ENCODE measurements at regions not wholly inside any gene's neighbourhood (a gene's known extent, or its start where the extent isn't known, plus 50 kb on each side); places are given as distances from the start of the nearest gene placed in this dataset.
"Not testable (repeated sequence)": the region's sequence is repeated elsewhere in the genome, so short reads cannot be mapped to it uniquely, and the experiment has no call there.

DNA sequence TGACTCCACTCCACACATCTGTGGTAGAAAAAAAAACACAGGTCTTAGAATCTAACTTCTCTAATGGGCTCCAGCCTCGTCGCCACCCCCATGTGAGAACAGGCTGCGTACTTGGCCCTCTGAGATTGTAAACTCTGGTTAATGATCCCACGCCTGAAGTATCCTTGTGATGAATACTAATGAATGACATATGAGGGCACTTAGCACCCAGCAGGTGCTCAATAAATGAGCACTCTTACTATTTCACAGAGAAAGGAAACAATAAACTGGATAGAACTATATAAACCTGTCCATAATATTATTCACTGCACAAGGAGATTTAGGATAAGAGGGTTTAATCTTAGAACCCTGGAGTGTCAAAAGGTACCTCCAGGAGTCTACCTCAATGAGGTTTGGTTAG lies 310.1 kb upstream of the HNRNPA3 start:
- Histone ChIP-seq H3K27ac (no peak overlapping the region), H3K27me3 (no peaks in the 10 kb centered on the region)
- TF ChIP-seq, protein P1, sequence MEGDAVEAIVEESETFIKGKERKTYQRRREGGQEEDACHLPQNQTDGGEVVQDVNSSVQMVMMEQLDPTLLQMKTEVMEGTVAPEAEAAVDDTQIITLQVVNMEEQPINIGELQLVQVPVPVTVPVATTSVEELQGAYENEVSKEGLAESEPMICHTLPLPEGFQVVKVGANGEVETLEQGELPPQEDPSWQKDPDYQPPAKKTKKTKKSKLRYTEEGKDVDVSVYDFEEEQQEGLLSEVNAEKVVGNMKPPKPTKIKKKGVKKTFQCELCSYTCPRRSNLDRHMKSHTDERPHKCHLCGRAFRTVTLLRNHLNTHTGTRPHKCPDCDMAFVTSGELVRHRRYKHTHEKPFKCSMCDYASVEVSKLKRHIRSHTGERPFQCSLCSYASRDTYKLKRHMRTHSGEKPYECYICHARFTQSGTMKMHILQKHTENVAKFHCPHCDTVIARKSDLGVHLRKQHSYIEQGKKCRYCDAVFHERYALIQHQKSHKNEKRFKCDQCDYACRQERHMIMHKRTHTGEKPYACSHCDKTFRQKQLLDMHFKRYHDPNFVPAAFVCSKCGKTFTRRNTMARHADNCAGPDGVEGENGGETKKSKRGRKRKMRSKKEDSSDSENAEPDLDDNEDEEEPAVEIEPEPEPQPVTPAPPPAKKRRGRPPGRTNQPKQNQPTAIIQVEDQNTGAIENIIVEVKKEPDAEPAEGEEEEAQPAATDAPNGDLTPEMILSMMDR (IDR thresholded peaks at IDR 0.05) = no peak

DNA sequence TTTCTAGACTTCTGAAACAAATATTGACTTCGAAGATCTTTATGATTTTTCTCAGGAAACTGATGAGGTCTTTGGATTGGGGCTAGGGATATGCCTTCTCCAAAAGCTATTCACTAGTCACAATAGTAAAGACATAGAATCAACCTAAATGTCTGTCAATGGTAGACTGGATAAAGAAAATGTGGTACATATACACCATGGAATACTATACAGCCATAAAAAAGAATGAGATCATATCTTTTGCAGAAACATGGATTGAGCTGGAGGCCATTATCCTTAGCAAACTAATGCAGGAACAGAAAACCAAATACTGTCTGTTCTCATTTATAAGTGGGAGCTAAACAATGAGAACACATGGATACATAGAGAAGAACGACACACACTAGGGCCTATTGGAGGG lies 308.5 kb upstream of the HNRNPA3 start:
- not testable (repeated sequence) for H3K4me3 ChIP-seq; DNase-seq (ENCODE audit: low spot score); H3K36me3 ChIP-seq; H3K9me3 ChIP-seq; H3K27me3 ChIP-seq; H3K4me1 ChIP-seq; H3K27ac ChIP-seq

More for the DNA sequence above, 310.1 kb upstream of the HNRNPA3 start:
- H3K4me3 ChIP-seq = no peak overlapping the region
- no peaks in the 10 kb centered on the region for H3K9me3 ChIP-seq
- H3K36me3 ChIP-seq = no peaks in the 10 kb centered on the region
- H3K4me1 ChIP-seq = no peaks in the 10 kb centered on the region
- DNase-seq (ENCODE audit: low spot score) = no peak

DNA sequence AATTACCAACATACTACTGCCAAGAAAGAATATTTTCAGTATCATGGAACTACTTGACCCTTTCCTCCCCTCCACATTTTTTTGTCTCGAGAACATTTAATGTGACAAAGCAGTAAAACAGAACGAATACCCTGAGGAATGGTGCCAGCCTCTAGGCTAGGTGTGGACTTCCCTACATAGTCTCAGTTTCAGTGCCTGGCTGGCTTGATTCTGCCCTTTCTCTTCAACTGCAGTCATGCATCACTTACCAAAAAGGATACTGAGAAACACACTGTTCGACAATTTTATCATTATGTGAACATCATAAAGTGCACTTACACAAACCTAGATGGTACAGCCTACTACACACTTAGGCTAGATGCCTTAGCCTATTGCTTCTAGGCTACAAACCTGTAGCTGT lies 305.3 kb upstream of the HNRNPA3 start:
- Histone ChIP-seq H3K27me3 (no peaks in the 10 kb centered on the region), H3K4me3 (no peak overlapping the region), H3K36me3 (no peaks in the 10 kb centered on the region), H3K9me3 (no peaks in the 10 kb centered on the region), H3K27ac (no peak overlapping the region), H3K4me1 (no peaks in the 10 kb centered on the region)
- no peak for DNase-seq (ENCODE audit: low spot score)
- TF ChIP-seq, protein P1 (IDR thresholded peaks at IDR 0.05) = no peak

DNA sequence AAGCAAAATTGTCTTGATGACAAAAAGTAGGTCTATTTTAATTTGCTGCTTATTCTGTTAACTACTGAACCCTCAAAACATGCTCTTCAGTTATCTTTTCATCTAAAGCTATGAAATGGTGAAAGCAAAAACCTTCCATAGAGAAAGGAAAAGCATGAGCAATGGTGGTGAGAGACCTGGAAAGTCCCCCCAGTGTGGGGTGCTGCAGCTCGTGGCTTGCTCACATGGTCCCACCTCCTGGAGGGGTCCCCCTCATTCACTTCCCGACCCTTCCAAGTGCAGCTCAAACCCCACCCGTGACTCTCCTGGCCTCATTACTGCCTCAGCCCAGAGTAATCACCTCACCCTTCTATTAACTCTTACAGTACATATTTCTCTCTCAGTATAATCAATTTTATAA lies 301.8 kb upstream of the HNRNPA3 start:
- DNase-seq (ENCODE audit: low spot score) = no peak
- Histone ChIP-seq H3K4me3 (no peak overlapping the region), H3K4me1 (no peaks in the 10 kb centered on the region), H3K9me3 (no peaks in the 10 kb centered on the region), H3K27ac (no peak overlapping the region), H3K27me3 (no peaks in the 10 kb centered on the region), H3K36me3 (no peaks in the 10 kb centered on the region)
- TF ChIP-seq, protein P1 (IDR thresholded peaks at IDR 0.05) = no peak

DNA sequence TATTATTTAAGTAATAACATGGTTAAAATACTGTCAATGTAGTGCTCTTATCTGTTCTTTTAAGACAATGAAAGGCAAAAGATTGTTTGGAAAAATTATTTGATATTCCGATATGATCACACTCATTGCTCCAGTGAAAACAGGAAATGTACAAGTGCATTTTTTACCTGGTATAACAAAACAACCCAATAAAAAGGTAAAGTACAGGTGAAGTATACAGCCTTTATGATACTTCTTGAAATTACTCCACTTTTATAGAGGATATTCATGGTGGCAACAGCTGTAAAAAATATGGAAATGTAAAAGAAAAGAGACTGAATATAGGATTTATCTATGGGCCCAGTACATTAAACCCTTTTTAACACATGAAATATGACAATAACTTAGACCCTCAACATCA lies 298.6 kb upstream of the HNRNPA3 start:
- Histone ChIP-seq H3K4me3 (no peak overlapping the region), H3K27ac (no peak overlapping the region), H3K9me3 (no peaks in the 10 kb centered on the region), H3K27me3 (no peaks in the 10 kb centered on the region), H3K4me1 (no peaks in the 10 kb centered on the region), H3K36me3 (no peaks in the 10 kb centered on the region)
- DNase-seq (ENCODE audit: low spot score) = no peak
- TF ChIP-seq, protein P1 (IDR thresholded peaks at IDR 0.05) = no peak

DNA sequence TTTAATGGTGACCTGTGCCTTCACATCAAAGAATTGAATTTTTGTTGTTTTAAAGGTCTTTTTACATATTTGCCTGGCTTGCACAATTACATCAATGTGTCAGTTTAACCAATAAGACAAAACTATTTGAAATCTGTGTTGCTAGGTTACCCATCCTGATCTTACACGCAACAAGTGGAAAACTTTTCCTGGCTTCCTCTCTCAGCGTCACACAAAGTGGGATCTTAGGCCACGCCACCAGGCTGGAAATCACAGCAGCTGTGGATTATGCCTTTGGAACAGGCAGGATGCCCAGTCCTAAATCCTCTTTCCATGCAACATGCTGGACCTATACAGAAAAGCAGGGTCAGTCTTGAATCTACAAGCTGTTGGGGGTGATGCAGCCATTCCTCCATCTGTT lies 298.2 kb upstream of the HNRNPA3 start:
- H3K4me1 ChIP-seq = no peaks in the 10 kb centered on the region
- H3K27ac ChIP-seq = no peak overlapping the region
- TF ChIP-seq, protein P1 (IDR thresholded peaks at IDR 0.05) = no peak
- H3K36me3 ChIP-seq = no peaks in the 10 kb centered on the region
- no peak for DNase-seq (ENCODE audit: low spot score)
- H3K4me3 ChIP-seq = no peak overlapping the region
- no peaks in the 10 kb centered on the region for H3K27me3 ChIP-seq
- no peaks in the 10 kb centered on the region for H3K9me3 ChIP-seq

DNA sequence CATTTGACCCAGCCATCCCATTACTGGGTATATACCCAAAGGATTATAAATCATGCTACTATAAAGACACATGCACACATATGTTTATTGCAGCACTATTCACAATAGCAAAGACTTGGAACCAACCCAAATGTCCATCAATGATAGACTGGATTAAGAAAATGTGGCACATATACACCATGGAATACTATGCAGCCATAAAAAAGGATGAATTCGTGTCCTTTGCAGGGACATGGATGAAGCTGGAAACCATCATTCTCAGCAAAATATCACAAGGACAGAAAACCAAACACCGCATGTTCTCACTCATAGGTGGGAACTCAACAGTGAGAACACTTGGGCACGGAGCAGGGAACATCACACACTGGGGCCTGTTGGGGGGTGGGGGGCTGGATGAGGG lies 290.0 kb upstream of the HNRNPA3 start:
- DNase-seq (ENCODE audit: low spot score); H3K27ac ChIP-seq; H3K27me3 ChIP-seq; H3K4me3 ChIP-seq; H3K4me1 ChIP-seq; H3K36me3 ChIP-seq: not testable (repeated sequence)
- peaks cover 4 to 10% of the 10 kb centered on the region in 2 donors for H3K9me3 ChIP-seq
